HUES6 (cell line): ENCODE measurements at regions not wholly inside any gene's neighbourhood (a gene's known extent, or its start where the extent isn't known, plus 50 kb on each side); places are given as distances from the start of the nearest gene placed in this dataset.
"Not testable (repeated sequence)": the region's sequence is repeated elsewhere in the genome, so short reads cannot be mapped to it uniquely, and the experiment has no call there.

ENCODE experiments used
- H3K27ac ChIP-seq: 2 replicates; pipeline ENCODE4 v1.7.0; 2013; ENCODE audit warnings: low read depth, mild to moderate bottlenecking, low read length, inconsistent platforms
- H3K27me3 ChIP-seq: 2 replicates; pipeline ENCODE4 v1.6.1; 2013; ENCODE audit warnings: low read length; ENCODE audit not compliant: control insufficient read depth, insufficient read depth
- H3K36me3 ChIP-seq: 2 replicates; pipeline ENCODE4 v1.6.1; 2013; ENCODE audit warnings: low read length; ENCODE audit not compliant: control insufficient read depth, insufficient read depth
- H3K4me1 ChIP-seq: 2 replicates; pipeline ENCODE4 v1.6.1; 2013; ENCODE audit warnings: low read length; ENCODE audit not compliant: control insufficient read depth, insufficient read depth
- H3K4me3 ChIP-seq: 2 replicates; pipeline ENCODE4 v1.5.1; 2013; ENCODE audit warnings: low read depth, low read length
- H3K9ac ChIP-seq: one replicate; pipeline ENCODE4 v1.6.1; 2013; ENCODE audit warnings: mild to moderate bottlenecking, low read length
- H3K9me3 ChIP-seq: 2 replicates; pipeline ENCODE4 v1.6.1; 2013; ENCODE audit warnings: low read depth, low read length; ENCODE audit not compliant: control insufficient read depth, insufficient read depth

- H3K9ac ChIP-seq = no peak overlapping the region
- H3K36me3 ChIP-seq = no peaks in the 10 kb centered on the region
- H3K27me3 ChIP-seq = no peaks in the 10 kb centered on the region
- no peak overlapping the region for H3K4me3 ChIP-seq
- no peaks in the 10 kb centered on the region for H3K9me3 ChIP-seq
- H3K27ac ChIP-seq = no peak overlapping the region
- no peaks in the 10 kb centered on the region for H3K4me1 ChIP-seq
These were observed 1755.3 kb upstream of the SPRY2 start for GRCh38 chr13:82096256-82096655.

DNA sequence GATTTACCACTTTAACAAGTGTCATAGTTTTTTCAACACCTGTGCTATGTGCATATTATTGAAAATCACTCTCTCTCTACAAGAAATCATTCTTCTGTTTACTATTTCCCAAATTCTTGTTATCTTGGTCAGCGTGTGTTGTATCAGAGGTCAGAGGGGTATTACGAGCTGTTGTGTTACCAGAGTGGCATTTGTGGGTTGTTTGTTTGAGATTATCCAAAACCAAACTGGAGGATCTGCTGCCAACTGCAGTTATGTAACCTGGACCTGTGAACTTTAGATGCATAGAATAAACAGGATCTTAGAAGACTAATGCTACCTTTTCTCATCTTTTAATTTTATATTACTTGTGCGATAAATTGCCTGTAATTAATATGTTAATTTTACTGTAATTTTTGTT, 1751.4 kb upstream of the SPRY2 start:
- Histone ChIP-seq H3K36me3 (no peaks in the 10 kb centered on the region), H3K27ac (no peak overlapping the region), H3K9me3 (no peaks in the 10 kb centered on the region), H3K4me3 (no peak overlapping the region), H3K27me3 (no peaks in the 10 kb centered on the region), H3K9ac (no peak overlapping the region), H3K4me1 (no peaks in the 10 kb centered on the region)

GRCh38 chr13:82088781-82089180, 1747.9 kb upstream of the SPRY2 start:
- no peaks in the 10 kb centered on the region for H3K9me3 ChIP-seq
- no peak overlapping the region for H3K27ac ChIP-seq
- H3K4me3 ChIP-seq = no peak overlapping the region
- H3K36me3 ChIP-seq = no peaks in the 10 kb centered on the region
- no peak overlapping the region for H3K9ac ChIP-seq
- H3K4me1 ChIP-seq = peaks cover 5% of the 10 kb centered on the region; the same call in 1 of the 2 replicates
- no peaks in the 10 kb centered on the region for H3K27me3 ChIP-seq

DNA sequence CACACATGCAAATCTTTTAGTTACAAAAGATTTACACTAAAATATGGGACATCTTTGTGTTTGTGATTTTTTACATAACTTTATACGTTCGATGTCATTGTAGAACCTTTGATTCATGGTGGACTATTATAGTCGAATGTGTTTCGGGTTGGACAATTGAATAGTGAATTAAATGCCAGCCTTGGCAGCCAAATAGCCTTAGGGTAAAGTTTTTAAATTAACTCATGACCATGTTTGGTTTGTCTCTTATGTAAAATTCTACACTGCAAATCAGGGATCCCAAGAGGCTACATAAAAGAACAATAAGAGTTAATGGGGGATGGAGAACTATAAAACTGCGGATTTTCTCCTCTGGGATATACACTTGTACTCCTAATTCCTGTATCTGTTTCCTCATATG, 1735.6 kb upstream of the SPRY2 start:
- no peak overlapping the region for H3K9ac ChIP-seq
- H3K36me3 ChIP-seq = no peaks in the 10 kb centered on the region
- no peak overlapping the region for H3K27ac ChIP-seq
- no peaks in the 10 kb centered on the region for H3K9me3 ChIP-seq
- no peaks in the 10 kb centered on the region for H3K27me3 ChIP-seq
- H3K4me3 ChIP-seq = no peak overlapping the region
- H3K4me1 ChIP-seq = 0 out of 2 replicates have a peak, but pooled peaks cover 6% of the 10 kb centered on the region

DNA sequence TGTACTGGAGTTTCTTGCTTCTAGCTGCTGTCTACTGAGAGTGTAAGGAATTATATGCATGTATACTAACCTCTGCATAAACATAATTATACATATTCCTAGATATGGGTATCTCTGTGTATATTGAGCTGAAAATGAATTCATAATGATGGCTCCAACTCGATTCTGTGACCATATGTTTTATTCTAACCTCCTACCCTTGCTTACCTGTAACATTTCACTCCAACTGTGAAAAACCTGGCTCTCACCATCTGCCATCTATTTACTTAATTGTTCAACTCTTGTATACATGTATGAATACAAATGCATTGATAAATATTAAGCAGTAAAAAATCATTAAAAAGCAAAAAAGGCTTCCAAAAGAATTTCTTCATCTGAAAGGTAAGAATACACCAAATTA, 1729.5 kb upstream of the SPRY2 start:
- Histone ChIP-seq H3K4me3 (no peak overlapping the region), H3K9me3 (no peaks in the 10 kb centered on the region), H3K27ac (no peak overlapping the region), H3K4me1 (no peaks in the 10 kb centered on the region), H3K36me3 (no peaks in the 10 kb centered on the region), H3K27me3 (no peaks in the 10 kb centered on the region), H3K9ac (no peak overlapping the region)

DNA sequence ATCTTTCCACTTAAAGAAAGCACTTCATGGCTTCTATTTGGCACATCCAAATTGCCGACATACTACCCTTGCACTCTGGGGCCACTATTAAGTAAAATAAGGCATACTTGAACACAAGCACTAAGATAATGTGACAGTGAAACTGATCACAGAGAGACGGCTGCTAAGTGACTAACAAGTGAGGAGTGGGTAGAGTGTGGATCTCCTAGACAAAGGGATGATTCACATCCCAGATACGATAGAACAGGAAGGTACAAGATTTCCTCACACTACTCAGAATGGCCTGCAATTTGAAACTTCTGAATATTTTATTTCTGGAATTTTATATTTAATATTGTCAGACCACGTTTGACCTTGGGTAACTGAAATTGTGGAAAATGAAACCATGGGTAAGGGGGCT, 1721.8 kb upstream of the SPRY2 start:
- no peaks in the 10 kb centered on the region for H3K4me1 ChIP-seq
- no peak overlapping the region for H3K4me3 ChIP-seq
- no peaks in the 10 kb centered on the region for H3K9me3 ChIP-seq
- no peak overlapping the region for H3K27ac ChIP-seq
- no peaks in the 10 kb centered on the region for H3K27me3 ChIP-seq
- H3K36me3 ChIP-seq = no peaks in the 10 kb centered on the region
- H3K9ac ChIP-seq = no peak overlapping the region

- Histone ChIP-seq H3K4me1 (no peaks in the 10 kb centered on the region), H3K27me3 (no peaks in the 10 kb centered on the region), H3K9me3 (no peaks in the 10 kb centered on the region)
These were observed 1717.4 kb upstream of the SPRY2 start for GRCh38 chr13:82058364-82058763.

GRCh38 chr13:82045316-82045715, 1704.4 kb upstream of the SPRY2 start:
- not testable (repeated sequence) for H3K27me3 ChIP-seq, H3K36me3 ChIP-seq, H3K9ac ChIP-seq

More at GRCh38 chr13:82058364-82058763, 1717.4 kb upstream of the SPRY2 start:
- no peak overlapping the region for H3K9ac ChIP-seq
- no peak overlapping the region for H3K4me3 ChIP-seq
- H3K27ac ChIP-seq = no peak overlapping the region
- H3K36me3 ChIP-seq = no peaks in the 10 kb centered on the region

GRCh38 chr13:82036602-82037001, 1695.7 kb upstream of the SPRY2 start:
- no peak overlapping the region for H3K9ac ChIP-seq
- no peak overlapping the region for H3K4me3 ChIP-seq
- peaks cover 13% of the 10 kb centered on the region for H3K9me3 ChIP-seq
- H3K27ac ChIP-seq = no peak overlapping the region
- no peaks in the 10 kb centered on the region for H3K4me1 ChIP-seq
- H3K36me3 ChIP-seq = no peaks in the 10 kb centered on the region
- no peaks in the 10 kb centered on the region for H3K27me3 ChIP-seq

More at GRCh38 chr13:82045316-82045715, 1704.4 kb upstream of the SPRY2 start:
- H3K4me3 ChIP-seq, H3K4me1 ChIP-seq, H3K27ac ChIP-seq: not testable (repeated sequence)
- peaks cover 12% of the 10 kb centered on the region; the same call in 1 of the 2 replicates for H3K9me3 ChIP-seq

DNA sequence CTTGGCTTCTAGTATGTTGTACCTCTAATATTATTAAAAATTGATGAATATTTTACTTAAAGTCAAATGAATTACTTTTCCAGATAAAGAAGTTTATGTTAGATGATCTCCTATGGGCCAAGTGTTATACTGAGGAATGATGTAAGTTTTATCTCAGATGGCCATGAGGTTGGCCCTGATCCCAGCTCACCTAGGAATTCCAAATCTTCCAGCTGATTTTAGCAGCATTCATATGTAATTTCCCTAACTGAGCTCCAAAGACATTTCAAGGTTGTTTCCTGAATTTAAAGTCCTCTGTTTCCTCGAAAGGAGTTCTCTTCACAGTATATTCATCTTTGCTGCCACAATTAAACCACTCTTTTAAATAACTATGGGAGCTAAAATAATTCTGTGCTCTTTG, 1670.4 kb upstream of the SPRY2 start:
- H3K4me1 ChIP-seq = peaks cover 18% of the 10 kb centered on the region

GRCh38 chr13:82010780-82011179, 1669.9 kb upstream of the SPRY2 start:
- H3K4me1 ChIP-seq = peaks cover 18% of the 10 kb centered on the region
- H3K9ac ChIP-seq = no peak overlapping the region
- no peaks in the 10 kb centered on the region for H3K36me3 ChIP-seq
- H3K27ac ChIP-seq = peak overlapping the region; percentile 60
- no peaks in the 10 kb centered on the region for H3K27me3 ChIP-seq
- no peak overlapping the region for H3K4me3 ChIP-seq
- H3K9me3 ChIP-seq = no peaks in the 10 kb centered on the region

More for the DNA sequence above, 1670.4 kb upstream of the SPRY2 start:
- no peak overlapping the region for H3K9ac ChIP-seq
- H3K27me3 ChIP-seq = no peaks in the 10 kb centered on the region
- H3K36me3 ChIP-seq = no peaks in the 10 kb centered on the region
- H3K27ac ChIP-seq = peak overlapping the region; percentile 60
- no peaks in the 10 kb centered on the region for H3K9me3 ChIP-seq
- H3K4me3 ChIP-seq = no peak overlapping the region

DNA sequence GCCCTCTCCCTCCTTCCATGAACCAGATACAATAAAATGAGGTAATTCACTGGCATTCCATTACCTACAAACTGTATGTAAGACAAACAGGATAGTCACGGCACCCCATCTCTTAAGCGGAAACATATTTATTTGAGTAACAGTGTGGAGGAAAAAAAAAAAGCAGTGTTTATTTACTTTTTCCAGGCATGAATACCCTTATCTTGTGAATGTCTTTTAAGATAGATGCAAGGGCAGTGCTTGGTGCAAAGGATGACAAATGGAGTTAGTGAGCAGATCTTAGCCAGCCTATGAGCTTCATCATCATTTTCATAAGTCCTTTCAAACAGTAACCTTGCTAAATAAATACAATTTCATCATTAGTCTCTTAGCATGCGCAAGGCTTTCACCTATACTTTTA, 1661.8 kb upstream of the SPRY2 start:
- Histone ChIP-seq H3K4me1 (no peaks in the 10 kb centered on the region), H3K4me3 (no peak overlapping the region), H3K9ac (no peak overlapping the region), H3K27ac (no peak overlapping the region), H3K27me3 (no peaks in the 10 kb centered on the region), H3K36me3 (no peaks in the 10 kb centered on the region), H3K9me3 (no peaks in the 10 kb centered on the region)
